ENCODE measurements at regions not wholly inside any gene's neighbourhood (a gene's known extent, or its start where the extent isn't known, plus 50 kb on each side); places are given as distances from the start of the nearest gene placed in this dataset.

DNA sequence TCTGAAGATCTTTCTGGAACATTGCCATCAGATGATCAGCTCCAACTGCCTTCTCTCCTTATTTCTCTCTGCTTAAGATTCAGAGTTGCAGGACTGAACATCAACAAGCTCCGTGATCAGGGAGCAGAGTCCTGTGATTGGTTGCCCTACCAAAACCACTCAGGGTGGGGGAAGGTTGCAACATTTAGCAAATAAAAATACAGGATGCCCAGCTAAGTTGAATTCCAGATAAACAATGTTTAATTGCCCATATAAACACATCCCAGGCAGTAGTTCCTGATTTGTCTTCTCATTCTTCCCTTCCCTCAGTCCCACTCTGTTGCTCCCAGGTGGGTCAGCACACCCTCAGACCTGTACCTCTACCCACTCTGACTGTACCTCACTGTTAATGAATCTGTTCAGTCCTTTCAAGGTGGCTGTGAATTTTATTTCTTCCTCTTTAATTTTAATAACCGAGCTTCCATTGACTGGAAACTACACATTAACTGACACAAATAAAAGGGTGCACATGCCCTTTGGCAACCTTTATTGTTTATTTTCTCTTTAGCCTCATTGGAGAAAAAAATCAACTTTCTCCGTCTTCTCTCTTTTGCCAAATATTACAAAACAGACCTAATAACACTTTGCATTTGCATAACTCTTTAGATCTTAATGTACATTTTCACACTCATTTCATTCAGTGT, 167.1 kb upstream of the PKDCC start:
- ChIA-PET POLR2A (no interaction called here), CTCF (interaction anchor here (0.6 to 3.7 kb wide), 4 partner anchors 10 to 447 kb away, joined by 3 to 16 read pairs (median 3); no protein-coding TSS in a partner anchor)
- no peaks in the 10 kb centered on the region for H3K9me3 Mint-ChIP-seq (ENCODE audit: insufficient read depth)
- peaks cover 18% of the 10 kb centered on the region for H3K27me3 Mint-ChIP-seq (ENCODE audit: low read depth)
- H3K4me3 Mint-ChIP-seq: no peak overlapping the region
- no peaks in the 10 kb centered on the region for H3K4me1 Mint-ChIP-seq (ENCODE audit: low read depth)
- no peaks in the 10 kb centered on the region for H3K36me3 Mint-ChIP-seq (ENCODE audit: low read depth)
- DNase-seq (no peak), ATAC-seq (no peak)
- H3K27ac Mint-ChIP-seq: no peak overlapping the region

DNA sequence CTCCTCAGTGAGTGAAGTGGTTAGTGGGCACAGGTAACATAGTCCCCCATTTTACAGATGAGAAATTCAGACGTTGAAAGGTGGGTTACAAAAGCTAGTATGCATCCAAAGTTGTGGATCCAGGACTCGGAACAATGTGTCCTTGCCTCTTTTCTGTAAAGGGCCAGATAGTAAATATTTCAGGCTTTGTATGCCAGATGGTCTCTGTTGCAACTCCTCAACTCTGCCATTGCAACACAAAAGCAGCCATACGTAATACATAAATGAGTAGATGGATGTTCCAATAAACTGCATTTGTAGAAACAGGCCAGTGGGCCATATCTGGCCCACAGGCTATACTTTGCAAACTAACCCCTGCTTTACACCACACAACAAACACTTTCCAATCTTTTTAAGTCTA, 166.6 kb upstream of the PKDCC start:
- POLR2A ChIA-PET: no interaction called here
- H3K27me3 Mint-ChIP-seq (ENCODE audit: low read depth): peaks cover 22% of the 10 kb centered on the region

DNA sequence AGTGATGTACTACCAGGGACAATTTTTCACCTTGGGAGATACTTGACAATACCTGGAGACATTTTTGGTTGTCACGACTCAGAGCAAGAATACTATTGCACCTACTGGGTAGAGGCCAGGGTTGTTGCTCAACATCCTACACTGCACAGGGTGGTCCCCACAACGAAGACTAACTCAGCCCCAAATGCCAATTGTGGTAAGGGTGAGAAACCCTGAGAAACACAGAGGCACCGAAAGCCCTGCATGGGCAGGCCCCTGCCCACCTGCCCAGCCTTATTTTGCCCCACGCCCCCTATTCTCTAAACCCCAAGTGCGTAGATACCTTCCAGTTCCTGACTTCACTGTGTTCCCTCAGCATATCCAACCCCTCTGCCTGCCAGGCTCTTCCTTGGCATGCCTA, 163.1 kb upstream of the PKDCC start:
- CTCF ChIA-PET: interaction anchor here (1.1 to 1.9 kb wide), 2 partner anchors 15 to 202 kb away, joined by 3 to 5 read pairs; no protein-coding TSS in a partner anchor
- ATAC-seq: no peak

More for the DNA sequence above, 166.6 kb upstream of the PKDCC start:
- ATAC-seq (no peak), DNase-seq (no peak)
- Mint-ChIP-seq H3K36me3 (ENCODE audit: low read depth) (no peaks in the 10 kb centered on the region), H3K4me3 (no peak overlapping the region), H3K27ac (no peak overlapping the region), H3K4me1 (ENCODE audit: low read depth) (no peaks in the 10 kb centered on the region), H3K9me3 (ENCODE audit: insufficient read depth) (no peaks in the 10 kb centered on the region)
- CTCF ChIA-PET: interaction anchor here (1.4 kb wide), 1 partner anchor 205 kb away, joined by 3 read pairs; no protein-coding TSS in a partner anchor

DNA sequence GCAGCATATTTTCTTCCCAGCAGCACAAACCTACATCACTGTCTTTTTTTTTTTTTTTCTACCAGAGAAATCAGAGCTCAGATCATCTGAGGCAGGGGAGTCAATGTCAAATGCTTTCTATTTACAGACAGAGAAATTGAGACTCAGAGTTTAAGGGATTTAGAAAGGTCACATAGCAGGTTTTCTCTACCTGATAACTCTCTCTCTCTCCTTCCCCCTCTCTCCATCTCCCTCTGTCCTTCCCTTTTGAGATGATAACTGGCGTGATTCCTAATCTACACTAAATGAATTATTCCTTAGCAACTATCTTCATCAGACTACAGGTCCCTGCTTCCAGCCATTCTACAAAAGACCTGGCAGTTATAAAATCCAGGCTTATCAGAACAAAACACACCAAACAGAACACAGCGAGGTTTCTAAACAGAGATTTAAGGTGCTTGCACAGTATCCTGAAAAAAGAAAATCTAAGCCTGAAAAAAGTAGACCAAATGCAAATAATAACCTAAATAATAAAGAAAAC, 161.6 kb upstream of the PKDCC start:
- no peak overlapping the region for H3K4me3 Mint-ChIP-seq
- ChIA-PET CTCF (interaction anchor here (1.1 to 1.9 kb wide), 2 partner anchors 17 to 200 kb away, joined by 3 to 5 read pairs; no protein-coding TSS in a partner anchor), POLR2A (no interaction called here)
- DNase-seq (no peak), ATAC-seq (no peak)
- H3K4me1 Mint-ChIP-seq (ENCODE audit: low read depth): no peaks in the 10 kb centered on the region
- peaks cover 39% of the 10 kb centered on the region for H3K27me3 Mint-ChIP-seq (ENCODE audit: low read depth)
- H3K9me3 Mint-ChIP-seq (ENCODE audit: insufficient read depth): no peaks in the 10 kb centered on the region
- no peaks in the 10 kb centered on the region for H3K36me3 Mint-ChIP-seq (ENCODE audit: low read depth)
- H3K27ac Mint-ChIP-seq: no peak overlapping the region

More for the DNA sequence above, 163.1 kb upstream of the PKDCC start:
- no peaks in the 10 kb centered on the region for H3K4me1 Mint-ChIP-seq (ENCODE audit: low read depth)
- no peak overlapping the region for H3K27ac Mint-ChIP-seq
- H3K27me3 Mint-ChIP-seq (ENCODE audit: low read depth): peaks cover 34% of the 10 kb centered on the region
- H3K4me3 Mint-ChIP-seq: no peak overlapping the region
- no peaks in the 10 kb centered on the region for H3K9me3 Mint-ChIP-seq (ENCODE audit: insufficient read depth)
- POLR2A ChIA-PET: no interaction called here
- H3K36me3 Mint-ChIP-seq (ENCODE audit: low read depth): no peaks in the 10 kb centered on the region
- no peak for DNase-seq

DNA sequence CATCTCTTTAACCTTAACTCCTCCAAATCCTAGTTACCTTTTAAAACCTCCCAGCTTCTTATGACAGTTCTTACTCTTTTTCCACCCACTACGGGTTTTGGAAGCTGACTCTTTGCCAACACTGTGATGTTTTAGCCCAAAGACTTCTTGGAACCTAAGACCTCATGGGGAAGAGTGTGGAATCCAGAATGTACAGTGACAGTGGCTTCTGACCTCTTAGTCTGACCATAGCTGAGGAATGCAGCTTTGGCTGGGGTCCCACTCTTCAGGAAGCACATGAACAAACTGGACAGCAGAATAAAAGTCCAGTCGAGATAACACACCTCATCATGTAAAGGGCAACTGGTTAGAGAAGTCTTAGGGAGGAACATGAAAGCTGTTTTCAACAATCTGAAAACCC, 161.1 kb upstream of the PKDCC start:
- POLR2A ChIA-PET: no interaction called here
- H3K36me3 Mint-ChIP-seq (ENCODE audit: low read depth): no peaks in the 10 kb centered on the region
- CTCF ChIA-PET: interaction anchor here (1.5 kb wide), 1 partner anchor 15 kb away, joined by 5 read pairs; no protein-coding TSS in a partner anchor
- DNase-seq: no peak
- H3K9me3 Mint-ChIP-seq (ENCODE audit: insufficient read depth): no peaks in the 10 kb centered on the region
- H3K27ac Mint-ChIP-seq: no peak overlapping the region
- H3K27me3 Mint-ChIP-seq (ENCODE audit: low read depth): peaks cover 38% of the 10 kb centered on the region
- no peak for ATAC-seq
- H3K4me3 Mint-ChIP-seq: no peak overlapping the region
- no peaks in the 10 kb centered on the region for H3K4me1 Mint-ChIP-seq (ENCODE audit: low read depth)

DNA sequence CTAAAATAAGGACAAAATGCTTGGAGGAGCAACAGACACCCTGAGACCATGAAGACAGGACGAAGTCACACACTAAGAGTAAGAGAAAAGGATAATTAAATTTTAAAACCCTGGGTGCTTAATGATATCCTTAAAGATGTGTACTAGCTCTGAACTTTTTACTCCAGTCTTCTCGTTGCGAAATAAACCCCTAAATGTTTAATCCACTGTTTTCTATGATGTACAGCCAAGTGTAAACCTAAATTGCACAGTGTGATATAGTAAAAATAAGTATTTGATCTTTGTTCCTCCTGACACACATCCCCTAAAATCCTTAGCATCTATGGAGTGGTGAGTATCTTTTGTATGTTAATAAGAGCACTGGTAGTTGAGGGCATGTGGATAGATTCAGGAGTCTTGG, 157.5 kb upstream of the PKDCC start:
- POLR2A ChIA-PET: no interaction called here
- H3K27me3 Mint-ChIP-seq (ENCODE audit: low read depth): peaks cover 46% of the 10 kb centered on the region
- CTCF ChIA-PET: no interaction called here

DNA sequence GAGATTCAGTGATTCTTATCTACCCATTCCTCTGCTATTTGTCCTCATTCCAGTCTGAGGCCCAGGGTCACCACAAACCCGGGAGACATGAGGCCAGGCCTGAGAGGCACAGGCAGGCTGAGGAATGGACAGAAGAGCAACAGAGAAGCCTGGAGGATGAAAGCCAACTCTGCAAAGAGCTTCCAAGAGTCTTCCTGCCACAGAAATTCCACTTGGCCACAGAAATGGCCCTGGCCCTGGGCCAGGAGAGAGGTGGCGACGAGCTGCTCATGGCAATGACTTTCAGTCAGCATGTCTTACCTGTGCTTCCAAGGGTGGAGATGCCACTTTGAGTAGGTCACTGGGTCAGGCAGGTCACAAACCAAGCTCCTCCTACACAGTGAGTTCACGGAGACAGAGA, 155.3 kb upstream of the PKDCC start:
- Mint-ChIP-seq H3K27me3 (ENCODE audit: low read depth) (peaks cover 38% of the 10 kb centered on the region), H3K36me3 (ENCODE audit: low read depth) (no peaks in the 10 kb centered on the region), H3K27ac (no peak overlapping the region), H3K4me1 (ENCODE audit: low read depth) (peaks cover 16% of the 10 kb centered on the region), H3K9me3 (ENCODE audit: insufficient read depth) (no peaks in the 10 kb centered on the region), H3K4me3 (no peak overlapping the region)
- DNase-seq: no peak
- POLR2A ChIA-PET: no interaction called here
- CTCF ChIA-PET: no interaction called here
- no peak for ATAC-seq

More for the DNA sequence above, 157.5 kb upstream of the PKDCC start:
- no peak for ATAC-seq
- Mint-ChIP-seq H3K4me1 (ENCODE audit: low read depth) (no peaks in the 10 kb centered on the region), H3K27ac (no peak overlapping the region), H3K36me3 (ENCODE audit: low read depth) (no peaks in the 10 kb centered on the region), H3K4me3 (no peak overlapping the region), H3K9me3 (ENCODE audit: insufficient read depth) (no peaks in the 10 kb centered on the region)
- no peak for DNase-seq

DNA sequence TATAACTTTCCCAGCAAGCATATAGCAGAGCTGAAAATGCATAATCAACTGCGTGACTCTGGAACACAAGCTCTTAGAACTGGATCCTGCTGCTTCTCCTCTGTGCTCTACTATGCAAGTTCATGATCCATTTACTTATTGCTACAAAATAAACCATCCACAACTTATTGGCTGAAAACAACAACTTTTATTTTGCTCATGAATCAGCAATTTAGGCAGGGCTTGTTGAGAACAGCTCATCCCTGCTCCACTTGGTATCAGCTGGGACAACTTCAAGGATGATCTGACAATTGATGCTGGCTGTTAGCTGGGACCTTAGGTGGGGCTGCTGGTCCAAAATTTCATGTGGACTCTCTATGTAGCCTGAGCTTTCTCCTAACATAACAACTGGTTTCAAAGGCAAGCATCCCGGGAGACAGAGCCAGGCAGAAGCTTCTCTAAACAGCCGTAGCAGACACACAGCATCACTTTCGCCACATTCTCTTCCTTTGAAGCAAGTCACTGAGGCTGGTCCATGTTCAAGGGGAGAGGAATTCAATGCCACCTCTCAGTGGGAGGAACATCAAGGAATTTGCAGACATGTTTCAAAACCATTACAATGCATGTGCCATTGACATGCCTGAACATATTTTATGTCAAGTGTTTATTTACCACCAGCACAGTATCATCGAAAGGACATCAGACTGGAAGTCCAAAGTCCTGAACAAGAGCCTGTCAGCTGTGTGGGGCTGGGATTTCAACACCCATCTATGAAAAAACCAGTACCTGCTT, 153.1 kb upstream of the PKDCC start:
- H3K27ac Mint-ChIP-seq: no peak overlapping the region
- CTCF ChIA-PET: interaction anchor here (1.3 to 1.5 kb wide), 2 partner anchors 25 to 27 kb away, joined by 3 to 4 read pairs; no protein-coding TSS in a partner anchor
- POLR2A ChIA-PET: no interaction called here
- H3K36me3 Mint-ChIP-seq (ENCODE audit: low read depth): no peaks in the 10 kb centered on the region
- H3K4me1 Mint-ChIP-seq (ENCODE audit: low read depth): peaks cover 16% of the 10 kb centered on the region
- no peaks in the 10 kb centered on the region for H3K9me3 Mint-ChIP-seq (ENCODE audit: insufficient read depth)
- peaks cover 41% of the 10 kb centered on the region for H3K27me3 Mint-ChIP-seq (ENCODE audit: low read depth)
- no peak overlapping the region for H3K4me3 Mint-ChIP-seq
- DNase-seq (no peak), ATAC-seq (no peak)

DNA sequence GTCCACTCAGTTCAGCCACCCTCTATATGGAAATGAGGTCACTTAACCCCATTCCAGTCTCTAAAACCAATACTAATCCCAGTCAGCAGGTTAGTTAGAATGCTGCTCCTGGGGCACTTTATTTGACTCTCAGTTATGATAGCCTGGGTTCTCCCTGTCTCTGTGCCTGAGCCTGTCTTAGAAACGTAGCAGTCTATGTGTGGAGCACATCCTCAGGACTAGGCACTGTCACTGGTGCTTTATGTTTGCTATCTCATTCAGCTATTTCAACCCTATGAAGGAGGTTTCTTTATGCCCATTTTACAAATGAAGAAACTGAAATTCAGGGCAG, 152.5 kb upstream of the PKDCC start:
- POLR2A ChIA-PET: no interaction called here
- CTCF ChIA-PET: interaction anchor here (1.3 to 1.5 kb wide), 2 partner anchors 26 to 28 kb away, joined by 3 to 4 read pairs; no protein-coding TSS in a partner anchor
- ATAC-seq: no peak
- DNase-seq: no peak
- H3K27ac Mint-ChIP-seq: no peak overlapping the region
- H3K27me3 Mint-ChIP-seq (ENCODE audit: low read depth): peaks cover 43% of the 10 kb centered on the region
- H3K36me3 Mint-ChIP-seq (ENCODE audit: low read depth): no peaks in the 10 kb centered on the region
- no peak overlapping the region for H3K4me3 Mint-ChIP-seq
- H3K9me3 Mint-ChIP-seq (ENCODE audit: insufficient read depth): no peaks in the 10 kb centered on the region
- peaks cover 16% of the 10 kb centered on the region for H3K4me1 Mint-ChIP-seq (ENCODE audit: low read depth)

DNA sequence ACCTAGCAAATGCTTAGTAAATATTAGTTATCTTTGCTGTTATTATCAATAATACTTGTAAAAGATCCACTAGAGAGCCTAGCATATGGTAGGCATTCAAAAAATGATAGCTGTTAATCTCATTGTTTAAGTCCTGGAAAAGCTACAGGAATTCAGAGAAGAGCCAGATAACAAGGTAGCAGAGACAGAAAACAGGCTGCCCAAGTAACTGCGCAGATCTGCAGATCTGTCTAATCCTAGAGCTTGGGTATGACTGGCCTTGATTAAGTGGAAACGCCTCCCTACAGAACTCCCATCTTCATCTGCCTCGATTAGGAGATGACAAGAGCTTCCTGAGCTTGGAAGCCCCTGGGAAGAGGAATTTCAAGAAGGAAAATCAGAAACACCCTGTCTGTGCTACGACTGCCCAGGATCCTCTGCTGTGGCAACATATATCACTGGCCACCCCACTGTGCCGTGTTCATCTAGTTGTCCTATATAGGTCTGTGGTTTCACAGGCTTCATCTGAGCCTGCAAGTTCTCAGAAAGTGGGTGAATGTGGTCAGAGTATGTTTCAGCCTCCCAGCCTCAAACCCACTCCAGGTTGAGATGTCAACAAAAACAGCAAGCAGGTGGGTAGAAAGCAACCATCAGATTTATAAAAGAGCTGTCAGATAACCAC, 151.5 kb upstream of the PKDCC start:
- H3K27ac Mint-ChIP-seq: no peak overlapping the region
- no peaks in the 10 kb centered on the region for H3K36me3 Mint-ChIP-seq (ENCODE audit: low read depth)
- peaks cover 16% of the 10 kb centered on the region for H3K4me1 Mint-ChIP-seq (ENCODE audit: low read depth)
- ChIA-PET CTCF (interaction anchor here (0.9 to 1.5 kb wide), 3 partner anchors 27 to 190 kb away, joined by 3 to 4 read pairs (median 3); no protein-coding TSS in a partner anchor), POLR2A (no interaction called here)
- ATAC-seq (peak; percentile 86), DNase-seq (peak; percentile 60)
- peaks cover 35% of the 10 kb centered on the region for H3K27me3 Mint-ChIP-seq (ENCODE audit: low read depth)
- no peaks in the 10 kb centered on the region for H3K9me3 Mint-ChIP-seq (ENCODE audit: insufficient read depth)
- H3K4me3 Mint-ChIP-seq: no peak overlapping the region

DNA sequence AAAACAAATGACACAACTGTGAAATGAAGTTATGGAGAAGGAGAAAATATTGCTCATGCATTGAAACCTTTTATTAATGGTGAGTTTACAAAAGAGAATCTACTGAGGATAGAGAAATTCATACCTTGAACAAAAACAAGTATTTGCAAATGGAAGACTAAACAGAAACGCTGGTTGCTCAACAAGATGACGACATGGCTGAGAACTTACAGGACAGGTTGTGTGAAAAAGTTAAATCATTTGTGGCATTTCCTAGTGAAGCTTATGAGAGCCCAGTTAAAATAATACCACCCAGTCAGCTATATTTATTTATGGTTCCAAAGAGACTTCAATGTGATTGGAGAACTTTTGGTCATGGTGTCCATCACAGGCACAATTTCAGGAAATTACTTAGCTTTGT, 148.6 kb upstream of the PKDCC start:
- no peak for DNase-seq
- POLR2A ChIA-PET: no interaction called here
- no peaks in the 10 kb centered on the region for H3K36me3 Mint-ChIP-seq (ENCODE audit: low read depth)
- no peak overlapping the region for H3K4me3 Mint-ChIP-seq
- peaks cover 37% of the 10 kb centered on the region for H3K27me3 Mint-ChIP-seq (ENCODE audit: low read depth)
- no peak overlapping the region for H3K27ac Mint-ChIP-seq
- no peaks in the 10 kb centered on the region for H3K9me3 Mint-ChIP-seq (ENCODE audit: insufficient read depth)
- CTCF ChIA-PET: no interaction called here
- ATAC-seq: no peak
- peaks cover 16% of the 10 kb centered on the region for H3K4me1 Mint-ChIP-seq (ENCODE audit: low read depth)
